HCT116 (cell line): ENCODE measurements at regions not wholly inside any gene's neighbourhood (a gene's known extent, or its start where the extent isn't known, plus 50 kb on each side); places are given as distances from the start of the nearest gene placed in this dataset.

Experiments
- ATAC-seq: fragments of 200-7000 bp; cut with Tn5 transposase; 2 replicates; pipeline ENCODE4 v1.9.1; 2020; ENCODE audit warnings: mild to moderate bottlenecking, moderate library complexity
- BruUV-seq: library from RNA; stranded (reverse); fragments of 400-500 nt; replicated peaks from 2 replicates; lab custom pipeline; 2021; lab: Mats Ljungman, UMichigan
- CTCF ChIA-PET: fragments of 300-600 bp; sonication (Branson Sonifier 250); formaldehyde crosslinking; loops from one replicate; lab custom pipeline; 2021; ENCODE audit warnings: antibody characterized with exemption; lab: Charles Lee
- POLR2A ChIA-PET: fragments of 300-600, 350-600 bp; sonication (Branson Sonifier 250); formaldehyde crosslinking; loops from one replicate; lab custom pipeline; 2021; ENCODE audit warnings: antibody characterized with exemption; lab: Charles Lee
- RAD21 ChIA-PET, 2 experiments: fragments of 300-600 bp; sonication (Branson Sonifier 250); formaldehyde crosslinking; loops; one replicate each; lab custom pipeline; 2023; ENCODE audit warnings: low total read pairs in 2 of 2; ENCODE audit not compliant: uncharacterized antibody in 2 of 2, unreplicated experiment in 2 of 2, low non-redundant PET in 1 of 2; lab: Charles Lee
- DNase-seq: peaks from one replicate; pipeline ENCODE4 v3.0.0-alpha.2; 2010; ENCODE audit warnings: low read depth, low spot score
- H2AFZ ChIP-seq: fragments of 200-600 bp; shearing (Covaris generic), sonication (generic); 2 replicates; pipeline ENCODE4 v1.6.1; 2017; ENCODE audit warnings: low read depth, mixed run types, mixed read lengths, antibody characterized with exemption, low read length; ENCODE audit not compliant: poor library complexity, severe bottlenecking
- H3K27ac ChIP-seq: 2 replicates; pipeline ENCODE4 v1.5.1; 2012; ENCODE audit warnings: low read depth, low read length
- H3K27me3 ChIP-seq: fragments of 200-600 bp; sonication (generic); 2 replicates; pipeline ENCODE4 v1.6.1; 2016; ENCODE audit warnings: mixed run types, low read length, mixed read lengths; ENCODE audit not compliant: insufficient read depth
- H3K36me3 ChIP-seq, 2 experiments: fragments of 200-500 bp in 1 of 2; fragments of 200-600 bp in 1 of 2; sonication (Bioruptor generic) in 1 of 2; sonication (generic) in 1 of 2; 2 replicates each; pipeline versions ENCODE4 v1.5.1 to v1.6.1; 2014 to 2016; ENCODE audit warnings: low read length in 2 of 2, inconsistent platforms in 1 of 2, mixed read lengths in 1 of 2, mixed run types in 1 of 2; ENCODE audit not compliant: insufficient read depth in 2 of 2, control insufficient read depth in 1 of 2
- H3K4me1 ChIP-seq, 2 experiments: fragments of 200-600 bp in 1 of 2; sonication (generic) in 1 of 2; 2 replicates each; pipeline versions ENCODE4 v1.5.1 to v1.6.1; 2012 to 2017; ENCODE audit warnings: low read length in 2 of 2, inconsistent platforms in 1 of 2, mild to moderate bottlenecking in 1 of 2, mixed read lengths in 1 of 2, mixed run types in 1 of 2, moderate library complexity in 1 of 2; ENCODE audit not compliant: insufficient read depth in 2 of 2, control insufficient read depth in 1 of 2
- H3K4me2 ChIP-seq: fragments of 200-600 bp; sonication (generic); 2 replicates; pipeline ENCODE4 v1.6.1; 2017; ENCODE audit warnings: mixed run types, low read length, mixed read lengths
- H3K4me3 ChIP-seq, 2 experiments: fragments of 200-600 bp in 1 of 2; sonication (generic) in 1 of 2; replicated peaks in 1 of 2; 2 replicates each; pipeline ENCODE4 v1.5.1; 2011 to 2016; ENCODE audit warnings: low read length in 2 of 2, control low read depth in 1 of 2, low read depth in 1 of 2, mild to moderate bottlenecking in 1 of 2, mixed read lengths in 1 of 2, mixed run types in 1 of 2
- H3K79me2 ChIP-seq: fragments of 200-600 bp; sonication (generic); 2 replicates; pipeline ENCODE4 v1.6.1; 2017; ENCODE audit warnings: mild to moderate bottlenecking, mixed run types, low read length, moderate library complexity, mixed read lengths; ENCODE audit not compliant: insufficient read depth
- H3K9ac ChIP-seq: fragments of 200-600 bp; sonication (generic); 2 replicates; pipeline ENCODE4 v1.6.1; 2016; ENCODE audit warnings: low read length, mixed read lengths
- H3K9me2 ChIP-seq: fragments of 200-600 bp; sonication (generic), shearing (Covaris generic); 2 replicates; pipeline ENCODE4 v1.6.1; 2017; ENCODE audit warnings: mixed run types, mild to moderate bottlenecking, moderate library complexity; ENCODE audit not compliant: insufficient read depth
- H3K9me3 ChIP-seq, 2 experiments: fragments of 200-500 bp in 1 of 2; fragments of 200-600 bp in 1 of 2; sonication (Bioruptor generic) in 1 of 2; sonication (generic) in 1 of 2; 2 replicates each; pipeline ENCODE4 v1.6.1; 2014 to 2017; ENCODE audit warnings: low read length in 2 of 2, mixed read lengths in 2 of 2, inconsistent platforms in 1 of 2, low read depth in 1 of 2, mild to moderate bottlenecking in 1 of 2, mixed run types in 1 of 2, moderate library complexity in 1 of 2; ENCODE audit not compliant: control insufficient read depth in 1 of 2, insufficient read depth in 1 of 2
- H4K20me1 ChIP-seq: fragments of 200-600 bp; sonication (generic), shearing (Covaris generic); 2 replicates; pipeline ENCODE4 v1.6.1; 2017; ENCODE audit warnings: mixed run types, mild to moderate bottlenecking, moderate library complexity; ENCODE audit not compliant: insufficient read depth
- ATF3 ChIP-seq: IDR thresholded peaks from 2 replicates; pipeline ENCODE4 v1.6.1; 2012
- CBX3 ChIP-seq: IDR thresholded peaks from 2 replicates; pipeline ENCODE4 v1.6.1; 2012; ENCODE audit warnings: low read depth
- CEBPB ChIP-seq: IDR thresholded peaks from 2 replicates; pipeline ENCODE4 v1.6.1; 2012; ENCODE audit warnings: low read depth
- EGR1 ChIP-seq: IDR thresholded peaks from 2 replicates; pipeline ENCODE4 v1.6.1; 2012; ENCODE audit warnings: low read depth
- EZH2 ChIP-seq: fragments of 200-600 bp; sonication (generic); IDR thresholded peaks from 2 replicates; pipeline ENCODE4 v1.6.1; 2017; ENCODE audit warnings: antibody characterized with exemption, mixed run types
- EZH2phosphoT487 ChIP-seq: fragments of 200-600 bp; IDR thresholded peaks from 2 replicates; pipeline ENCODE4 v1.6.1; 2018; ENCODE audit warnings: antibody characterized with exemption, borderline replicate concordance
- FOSL1 ChIP-seq: IDR thresholded peaks from 2 replicates; pipeline ENCODE4 v1.6.1; 2012; ENCODE audit warnings: low read depth
- JUND ChIP-seq: IDR thresholded peaks from 2 replicates; pipeline ENCODE4 v1.6.1; 2012
- MAX ChIP-seq: IDR thresholded peaks from 2 replicates; pipeline ENCODE4 v1.6.1; 2012
- POLR2A ChIP-seq: IDR thresholded peaks from 2 replicates; pipeline ENCODE4 v1.7.0; 2011; ENCODE audit warnings: borderline replicate concordance; ENCODE audit not compliant: insufficient read depth, insufficient read length; ENCODE audit errors: extremely low read depth
- RAD21 ChIP-seq: IDR thresholded peaks from 2 replicates; pipeline ENCODE4 v1.6.1; 2012; ENCODE audit warnings: low read depth, mild to moderate bottlenecking
- REST ChIP-seq: IDR thresholded peaks from 2 replicates; pipeline ENCODE4 v1.6.1; 2012; ENCODE audit warnings: low read depth
- SIN3A ChIP-seq: IDR thresholded peaks from 2 replicates; pipeline ENCODE4 v1.6.1; 2012; ENCODE audit warnings: low read depth
- SP1 ChIP-seq: IDR thresholded peaks from 2 replicates; pipeline ENCODE4 v1.6.1; 2012; ENCODE audit warnings: low read depth
- SRF ChIP-seq: IDR thresholded peaks from 2 replicates; pipeline ENCODE4 v1.6.1; 2012; ENCODE audit warnings: low read depth
- TCF7L2 ChIP-seq: IDR thresholded peaks from 2 replicates; pipeline ENCODE4 v1.7.0; 2011; ENCODE audit warnings: borderline replicate concordance, inconsistent platforms; ENCODE audit not compliant: insufficient read depth, insufficient read length; ENCODE audit errors: extremely low read depth
- YY1 ChIP-seq: IDR thresholded peaks from 2 replicates; pipeline ENCODE4 v1.6.1; 2011; ENCODE audit warnings: low read length, low read depth, moderate library complexity, mild to moderate bottlenecking; ENCODE audit not compliant: insufficient replicate concordance; ENCODE audit errors: extremely low read depth
- ZBTB33 ChIP-seq: IDR thresholded peaks from 2 replicates; pipeline ENCODE4 v1.6.1; 2011; ENCODE audit warnings: mild to moderate bottlenecking, low read length, moderate library complexity; ENCODE audit not compliant: insufficient replicate concordance; ENCODE audit errors: extremely low read depth
- ZNF274 ChIP-seq: fragments of 200-500 bp; sonication (Bioruptor generic); IDR thresholded peaks from 2 replicates; pipeline ENCODE4 v1.6.1; 2014; ENCODE audit warnings: mild to moderate bottlenecking, low read depth, low read length, inconsistent platforms
- intact Hi-C: fragments of 100-400 bp; cut with micrococcal nuclease; formaldehyde crosslinking; loops from 2 replicates; pipeline ENCODE4 v1.10.0; 2022

GRCh38 chr20:1735417-1736089 lies 78.0 kb upstream of the SIRPG start:
- intact Hi-C loops = loop anchor here (10.0 kb wide), 1 partner anchor 201 kb away; no protein-coding TSS in a partner anchor
- no peaks in the 10 kb centered on the region for H3K4me1 ChIP-seq
- RAD21 ChIA-PET = no interaction called here

More at GRCh38 chr20:1735417-1736089, 78.0 kb upstream of the SIRPG start:
- Histone ChIP-seq H3K27ac (no peak overlapping the region), H2AFZ (no peak overlapping the region), H3K9ac (no peak overlapping the region), H3K4me2 (no peak overlapping the region), H3K4me3 (no peak overlapping the region), H3K9me3 (no peaks in the 10 kb centered on the region), H3K9me2 (no peaks in the 10 kb centered on the region), H3K36me3 (no peaks in the 10 kb centered on the region), H4K20me1 (no peaks in the 10 kb centered on the region), H3K79me2 (no peaks in the 10 kb centered on the region), H3K27me3 (peaks cover 18% of the 10 kb centered on the region; the same call in 1 of the 2 replicates)
- no TSS peak for BruUV-seq
- TF ChIP-seq CEBPB (no peak), EGR1 (no peak), ZBTB33 (no peak), FOSL1 (no peak), EZH2phosphoT487 (no peak), MAX (no peak), TCF7L2 (no peak), POLR2A (no peak), CBX3 (no peak), EZH2 (no peak), JUND (no peak), REST (no peak), SRF (no peak), SP1 (no peak), ZNF274 (no peak), YY1 (no peak), RAD21 (no peak), SIN3A (no peak), ATF3 (no peak)
- ChIA-PET CTCF (interaction anchor here (1.1 to 1.8 kb wide), 2 partner anchors 41 to 232 kb away, joined by 4 to 6 read pairs; no protein-coding TSS in a partner anchor), POLR2A (no interaction called here)
- DNase-seq = no peak
- ATAC-seq = no peak
